HG02938 (cell line): ENCODE measurements at regions not wholly inside any gene's neighbourhood (a gene's known extent, or its start where the extent isn't known, plus 50 kb on each side); places are given as distances from the start of the nearest gene placed in this dataset.

Source experiments
- ATAC-seq: cut with Tn5 transposase; IDR thresholded peaks from one replicate; pipeline ENCODE4 v1.9.1; 2021; ENCODE audit warnings: mild to moderate bottlenecking, moderate library complexity; ENCODE audit not compliant: unreplicated experiment

DNA sequence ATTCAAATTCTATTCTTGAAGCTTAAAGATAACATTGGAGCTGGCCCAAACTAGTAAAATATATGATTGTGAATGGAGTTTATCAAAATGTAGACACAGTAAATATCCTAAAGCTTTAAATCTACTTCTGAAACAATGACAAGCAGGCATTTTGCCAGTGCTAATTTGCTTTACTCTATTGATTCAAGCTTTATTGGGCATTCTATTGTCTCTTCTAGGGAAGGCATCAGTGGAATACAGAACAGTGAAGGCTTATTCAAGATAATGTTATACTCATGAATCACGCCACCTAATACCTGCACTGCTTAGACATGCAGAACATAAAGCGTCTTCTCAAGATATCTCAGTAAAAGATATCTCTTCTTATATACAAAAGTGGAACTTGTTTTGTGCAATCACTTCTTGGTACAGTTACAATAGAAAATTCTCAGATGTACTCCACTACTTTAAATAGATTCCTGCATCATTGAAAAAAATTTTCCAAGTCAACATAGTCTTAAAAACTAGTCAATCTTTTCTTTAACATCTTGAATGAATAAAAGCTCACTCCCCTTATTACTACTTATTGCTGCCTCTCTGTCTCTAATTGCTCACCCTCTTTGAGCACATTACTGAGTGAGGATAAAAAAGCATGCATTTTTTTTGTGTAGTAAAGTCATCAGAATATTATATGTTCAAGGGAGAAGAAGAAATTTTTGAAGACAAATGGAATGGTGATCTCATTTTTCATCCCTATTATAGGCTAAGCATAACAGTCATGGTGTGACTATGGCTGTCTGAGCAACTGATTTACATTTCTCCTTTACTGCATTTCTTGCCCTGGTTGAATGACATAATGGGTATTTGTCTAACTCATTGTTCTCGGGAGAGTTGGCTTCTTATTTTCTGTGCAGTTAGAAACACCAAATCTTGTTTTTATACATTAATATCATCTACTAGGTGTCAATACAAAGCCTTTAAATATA lies 98.0 kb upstream of the E2F7 start:
- ATAC-seq, result no peak

- no peak for ATAC-seq
These were observed 96.6 kb upstream of the E2F7 start for GRCh38 chr12:77161944-77162343.

- ATAC-seq, result no peak
These were observed 95.6 kb upstream of the E2F7 start for GRCh38 chr12:77160931-77161330.

GRCh38 chr12:77153706-77154105 lies 88.3 kb upstream of the E2F7 start:
- ATAC-seq, result no peak

DNA sequence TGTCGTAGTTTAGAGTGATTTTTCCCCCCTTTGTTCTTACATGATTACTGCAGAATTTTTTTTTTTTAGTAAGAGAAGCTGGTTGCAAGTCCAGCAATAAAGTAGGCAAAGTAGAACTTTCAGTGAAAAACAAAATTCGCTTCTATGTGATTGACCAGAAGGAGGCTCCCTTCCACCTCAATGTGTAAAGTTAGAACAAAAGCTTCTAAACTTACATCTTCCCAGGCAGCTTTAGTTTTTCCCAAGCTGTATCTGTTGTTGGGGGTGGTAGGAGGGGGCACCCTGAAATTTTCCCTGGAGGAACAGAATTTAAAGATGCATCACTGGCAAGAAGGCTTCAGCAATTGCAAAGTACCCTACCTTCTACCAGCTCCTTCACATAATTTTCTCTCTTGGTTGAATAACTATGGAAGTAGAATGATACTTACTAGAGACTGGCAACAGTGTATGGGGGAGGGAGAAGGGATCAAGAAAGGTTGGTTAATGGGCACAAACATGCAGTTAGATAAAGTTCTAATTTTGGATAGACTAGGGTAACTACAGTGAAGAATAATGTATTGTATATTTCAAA lies 87.3 kb upstream of the E2F7 start:
- ATAC-seq, result no peak

DNA sequence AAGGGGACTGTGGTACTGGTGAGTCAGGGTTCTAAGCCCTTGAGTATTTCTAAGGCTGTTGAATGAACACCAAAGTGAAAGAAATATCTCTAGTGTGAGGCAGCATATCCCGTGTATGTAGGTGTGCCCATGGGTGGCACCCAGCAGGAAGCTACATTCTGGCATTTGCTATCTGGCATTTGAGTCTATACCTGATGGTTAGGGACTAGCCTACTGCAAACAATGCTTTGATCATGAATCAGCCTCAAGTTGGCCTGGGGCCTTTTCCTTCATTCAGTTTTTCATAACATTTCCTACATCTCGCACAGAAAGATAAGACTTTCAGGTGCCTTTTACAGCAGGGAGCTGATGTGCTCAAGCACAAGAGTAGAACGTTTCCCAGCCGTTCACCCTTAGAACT lies 85.7 kb upstream of the E2F7 start:
- ATAC-seq, result no peak

- ATAC-seq, result peak; percentile 78
These were observed 68.2 kb upstream of the E2F7 start for GRCh38 chr12:77133566-77133965.

GRCh38 chr12:77131977-77132490 lies 66.7 kb upstream of the E2F7 start:
- ATAC-seq, result no peak

GRCh38 chr12:77130193-77130592 lies 64.8 kb upstream of the E2F7 start:
- ATAC-seq, result no peak

GRCh38 chr12:77124767-77125166 lies 59.4 kb upstream of the E2F7 start:
- peak; percentile 84 for ATAC-seq

DNA sequence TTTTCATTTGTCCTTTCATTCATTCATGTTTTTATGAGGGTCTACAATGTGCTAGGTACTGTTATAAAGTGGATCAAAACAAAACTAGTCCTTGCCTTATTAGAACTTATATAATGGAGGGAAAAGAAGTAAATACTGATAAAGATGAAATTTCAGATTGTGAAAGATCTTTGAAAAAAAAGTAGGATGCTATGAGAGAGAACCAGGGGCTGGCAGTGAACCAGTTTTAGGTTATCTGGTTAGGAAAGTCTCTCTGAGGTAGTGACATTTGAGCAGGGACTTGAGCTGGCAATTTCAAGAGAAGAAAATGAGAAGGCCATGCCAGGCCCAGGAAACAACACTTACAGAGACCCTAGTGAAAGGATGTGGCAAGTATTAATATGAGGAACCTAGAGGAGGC lies 57.3 kb upstream of the E2F7 start:
- no peak for ATAC-seq

DNA sequence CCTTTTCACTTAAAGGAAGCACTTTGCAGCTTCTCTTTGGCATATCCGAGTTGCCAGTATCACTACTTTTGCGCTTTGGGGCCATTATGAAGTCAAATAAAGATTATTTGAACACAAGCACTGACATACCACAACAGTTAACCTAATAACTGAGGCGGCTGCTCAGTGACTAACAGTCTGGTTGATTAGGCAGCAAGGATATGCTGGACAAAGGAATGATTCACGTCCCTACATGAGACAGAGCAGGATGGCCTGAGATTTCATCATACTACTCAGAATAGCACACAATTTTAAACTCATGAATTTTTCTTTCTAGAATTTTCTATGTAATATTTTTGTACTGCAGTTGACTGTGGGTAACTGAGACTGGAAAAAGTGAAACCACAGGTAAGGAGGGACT lies 56.9 kb upstream of the E2F7 start:
- no peak for ATAC-seq

- no peak for ATAC-seq
These were observed 55.1 kb upstream of the E2F7 start for GRCh38 chr12:77120156-77121085.

DNA sequence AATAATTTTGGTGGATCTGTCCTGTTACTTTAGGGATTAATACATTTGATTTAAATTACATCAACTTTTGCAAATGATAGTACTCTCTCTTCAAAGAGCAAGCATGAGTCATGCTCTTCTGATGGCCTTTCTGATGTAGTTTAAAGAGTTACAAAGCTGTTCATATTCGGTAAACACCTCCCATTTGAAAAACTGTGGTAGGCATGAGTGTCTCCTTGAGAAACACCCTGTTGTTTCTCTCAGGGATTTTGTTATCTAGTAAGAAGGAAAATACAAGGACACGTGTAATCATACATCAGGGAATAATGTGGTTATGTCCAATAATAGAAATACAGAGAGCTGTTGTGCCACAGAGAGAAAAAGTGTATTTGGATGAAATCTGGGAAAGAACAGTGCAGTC lies 53.3 kb upstream of the E2F7 start:
- ATAC-seq, result no peak

DNA sequence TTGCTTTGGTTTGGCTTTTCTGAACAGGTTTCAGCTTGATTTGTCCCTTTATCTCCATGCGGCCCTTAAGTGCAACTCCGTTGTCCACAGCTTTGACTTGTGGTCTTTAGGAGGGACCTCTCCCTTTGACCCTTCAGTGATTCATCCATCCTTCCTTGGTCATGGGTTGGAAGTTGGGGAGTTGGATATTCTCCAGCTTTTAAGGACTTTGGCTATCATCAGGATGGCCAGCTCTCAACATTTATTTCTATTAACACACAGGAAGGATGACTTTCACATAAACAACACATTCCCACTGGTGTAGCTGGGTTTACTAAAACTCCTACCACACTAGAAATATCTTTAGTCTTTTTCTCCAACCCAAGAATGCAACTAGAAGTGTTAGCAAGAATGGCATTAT lies 50.9 kb upstream of the E2F7 start:
- no peak for ATAC-seq

DNA sequence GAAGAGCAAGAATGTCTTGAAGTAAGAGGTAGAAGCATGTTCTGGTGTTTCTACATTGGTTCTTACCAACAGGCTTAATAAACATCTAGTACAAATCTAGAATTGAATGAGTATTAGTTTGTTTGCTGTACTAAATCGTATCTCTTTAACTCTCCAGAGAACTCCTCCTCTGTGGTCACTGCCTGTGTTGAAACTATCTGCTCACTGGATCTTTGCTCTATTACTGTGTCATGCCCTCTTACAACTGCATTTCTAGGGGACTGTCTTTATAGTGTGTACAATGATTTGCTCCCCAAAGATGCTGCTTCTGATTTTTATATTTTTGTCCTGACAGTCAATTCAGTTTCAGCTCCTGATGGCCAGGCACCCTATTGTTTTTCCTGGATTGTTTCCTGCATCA lies 50.1 kb upstream of the E2F7 start:
- ATAC-seq, result no peak
